K562 (cell line): ENCODE measurements at regions not wholly inside any gene's neighbourhood (a gene's known extent, or its start where the extent isn't known, plus 50 kb on each side); places are given as distances from the start of the nearest gene placed in this dataset.

Experiments used
- ATAC-seq: fragments of 200-7000 bp; cut with Tn5 transposase; 3 replicates; pipeline ENCODE4 v1.9.1; 2020; ENCODE audit warnings: moderate library complexity
- BruUV-seq: library from RNA; stranded (reverse); fragments of 400-500 nt; replicated peaks from 2 replicates; lab custom pipeline; 2021; lab: Mats Ljungman, UMichigan
- CTCF ChIA-PET: fragments of 300-600 bp; formaldehyde crosslinking; extraction: SDS; loops from one replicate; lab custom pipeline; 2021; ENCODE audit warnings: low intra/inter-chr PET ratio; lab: Yijun Ruan, JAX
- POLR2A ChIA-PET: fragments of 300-600, 350-650 bp; sonication (Branson Sonifier 250); formaldehyde crosslinking; extraction: SDS; loops from one replicate; lab custom pipeline; 2021; ENCODE audit warnings: antibody characterized with exemption, inconsistent platforms; lab: Yijun Ruan, JAX
- DNase-seq, 4 experiments: peaks; one replicate each; pipeline versions ENCODE4 v3.0.0 to v3.0.0-alpha.2; 2011 to 2018; ENCODE audit warnings: low spot score in 3 of 4, mixed read lengths in 3 of 4; ENCODE audit errors: extremely low read depth in 1 of 4
- FAIRE-seq: peaks from 2 replicates; lab custom pipeline; 2011; peaks lifted over from hg19 to GRCh38; lab: Jason Lieb, UNC
- H2AFZ ChIP-seq: 2 replicates; pipeline ENCODE4 v1.6.0; 2011; ENCODE audit warnings: low read depth, low read length, control low read depth, inconsistent platforms
- H3K27ac ChIP-seq: fragments of 200-600 bp; 3 replicates; pipeline ENCODE4 v1.8.0; 2011; ENCODE audit warnings: low read depth, mild to moderate bottlenecking, control low read depth, inconsistent platforms, low read length, moderate library complexity, mixed read lengths; ENCODE audit errors: extremely low read depth
- H3K27me3 ChIP-seq, 2 experiments: fragments of 300-600 bp in 1 of 2; 2 replicates in 1 of 2; 3 replicates in 1 of 2; pipeline versions ENCODE4 v1.6.0 to v1.8.0; 2011; ENCODE audit warnings: inconsistent platforms in 2 of 2, low read length in 2 of 2, mild to moderate bottlenecking in 1 of 2, mixed read lengths in 1 of 2, moderate library complexity in 1 of 2; ENCODE audit not compliant: control insufficient read depth in 2 of 2, insufficient read depth in 2 of 2
- H3K36me3 ChIP-seq: fragments of 300-600 bp; 3 replicates; pipeline ENCODE4 v1.8.0; 2011; ENCODE audit warnings: mild to moderate bottlenecking, low read length, inconsistent platforms; ENCODE audit not compliant: control insufficient read depth, insufficient read depth
- H3K4me1 ChIP-seq, 2 experiments: fragments of 200-600 bp in 1 of 2; replicated peaks in 1 of 2; 2 replicates in 1 of 2; 3 replicates in 1 of 2; pipeline versions ENCODE4 v1.5.1 to v1.8.0; 2011; ENCODE audit warnings: inconsistent platforms in 2 of 2, low read length in 2 of 2, mild to moderate bottlenecking in 1 of 2, mixed read lengths in 1 of 2, moderate library complexity in 1 of 2; ENCODE audit not compliant: control insufficient read depth in 2 of 2, insufficient read depth in 2 of 2
- H3K4me2 ChIP-seq: 2 replicates; pipeline ENCODE4 v1.6.1; 2011; ENCODE audit warnings: low read length, control low read depth, inconsistent platforms, mixed read lengths; ENCODE audit not compliant: insufficient read depth
- H3K4me3 ChIP-seq: fragments of 200-600 bp; sonication (generic), shearing (Covaris generic); 2 replicates; pipeline ENCODE4 v1.5.1; 2016; ENCODE audit warnings: control low read depth, inconsistent platforms
- H3K79me2 ChIP-seq: fragments of 200-600 bp; 3 replicates; pipeline ENCODE4 v1.8.0; 2011; ENCODE audit warnings: low read length, inconsistent platforms; ENCODE audit not compliant: control insufficient read depth, insufficient read depth
- H3K9ac ChIP-seq, 2 experiments: 2 replicates each; pipeline versions ENCODE4 v1.6.0 to v1.6.1; 2011; ENCODE audit warnings: low read depth in 2 of 2, low read length in 2 of 2, control low read depth in 1 of 2, inconsistent platforms in 1 of 2, mild to moderate bottlenecking in 1 of 2, mixed read lengths in 1 of 2; ENCODE audit not compliant: insufficient read depth in 1 of 2
- H3K9me1 ChIP-seq: one replicate; pipeline ENCODE4 v1.6.0; 2011; ENCODE audit warnings: inconsistent platforms, mild to moderate bottlenecking, low read length, moderate library complexity; ENCODE audit not compliant: control insufficient read depth, insufficient read depth
- H3K9me3 ChIP-seq: replicated peaks from 2 replicates; pipeline ENCODE4 v1.5.1; 2011; ENCODE audit warnings: low read depth, low read length, inconsistent platforms; ENCODE audit not compliant: control insufficient read depth, insufficient read depth
- H4K20me1 ChIP-seq: replicated peaks from 2 replicates; pipeline ENCODE4 v1.6.1; 2011; ENCODE audit warnings: low read length, inconsistent platforms, mixed read lengths; ENCODE audit not compliant: control insufficient read depth, insufficient read depth
- FOXA3 ChIP-seq, 2 experiments: fragments of 450-650 bp in 1 of 2; sonication (generic) in 1 of 2; formaldehyde crosslinking; IDR thresholded peaks in 1 of 2; conservative IDR thresholded peaks in 1 of 2; 2 replicates each; pipeline versions ENCODE4 v1.4.0 to v1.8.0; 2020 to 2022; ENCODE audit warnings: mild to moderate bottlenecking in 2 of 2, missing genetic modification reagents in 1 of 2
- HNRNPL ChIP-seq: fragments of 200-400 bp; formaldehyde crosslinking; IDR thresholded peaks from 2 replicates; pipeline ENCODE4 v1.6.1; 2017; ENCODE audit warnings: low read depth, mild to moderate bottlenecking, low read length
- PCBP1 ChIP-seq: fragments of 200-400 bp; formaldehyde crosslinking; IDR thresholded peaks from 2 replicates; pipeline ENCODE4 v1.6.1; 2018; ENCODE audit warnings: mild to moderate bottlenecking, low read depth, low read length; ENCODE audit not compliant: poor library complexity, severe bottlenecking
- TBP ChIP-seq: optimal IDR thresholded peaks from 2 replicates; pipeline ENCODE3; 2011; ENCODE audit warnings: low read depth, low read length, improper control_type of control experiment
- WGBS: fragments of 100-300 bp; shearing (Covaris generic); methylation state at CpG from one replicate; pipeline ENCODE4 v1.1.6; 2016; ENCODE audit warnings: low coverage, mixed read lengths; ENCODE audit not compliant: insufficient coverage; ENCODE audit errors: missing lambda C conversion rate; 5-methylcytosine and 5-hydroxymethylcytosine counted together
- in situ Hi-C: fragments of 300-500 bp; cut with MboI; formaldehyde crosslinking; loops from 4 replicates; pipeline ENCODE4 v1.15.0; 2018; ENCODE audit warnings: inconsistent platforms, mixed read lengths
- intact Hi-C: fragments of 100-400 bp; cut with micrococcal nuclease; formaldehyde crosslinking; loops from 2 replicates; pipeline ENCODE4 v1.14.2; 2022
- TF ChIP-seq, protein P1 (sequence below), 2 experiments: IDR thresholded peaks; 2 replicates each; pipeline ENCODE4 v1.6.1; 2011; ENCODE audit warnings: borderline replicate concordance in 1 of 2, control low read depth in 1 of 2, low read depth in 1 of 2, low read length in 1 of 2, mild to moderate bottlenecking in 1 of 2, mixed read lengths in 1 of 2, moderate library complexity in 1 of 2; ENCODE audit not compliant: insufficient read depth in 1 of 2, insufficient read length in 1 of 2, poor library complexity in 1 of 2, severe bottlenecking in 1 of 2; ENCODE audit errors: extremely low read depth in 1 of 2
- TF ChIP-seq, protein P2 (sequence below): fragments of 250-450 bp; sonication (Bioruptor Pico); IDR thresholded peaks from 2 replicates; pipeline ENCODE4 v1.5.1; 2021; ENCODE audit warnings: mild to moderate bottlenecking
- TF ChIP-seq, protein P3 (sequence below): fragments of 250-450 bp; sonication (Bioruptor Pico); IDR thresholded peaks from 2 replicates; pipeline ENCODE4 v1.5.0; 2021; ENCODE audit warnings: mild to moderate bottlenecking, moderate library complexity

DNA sequence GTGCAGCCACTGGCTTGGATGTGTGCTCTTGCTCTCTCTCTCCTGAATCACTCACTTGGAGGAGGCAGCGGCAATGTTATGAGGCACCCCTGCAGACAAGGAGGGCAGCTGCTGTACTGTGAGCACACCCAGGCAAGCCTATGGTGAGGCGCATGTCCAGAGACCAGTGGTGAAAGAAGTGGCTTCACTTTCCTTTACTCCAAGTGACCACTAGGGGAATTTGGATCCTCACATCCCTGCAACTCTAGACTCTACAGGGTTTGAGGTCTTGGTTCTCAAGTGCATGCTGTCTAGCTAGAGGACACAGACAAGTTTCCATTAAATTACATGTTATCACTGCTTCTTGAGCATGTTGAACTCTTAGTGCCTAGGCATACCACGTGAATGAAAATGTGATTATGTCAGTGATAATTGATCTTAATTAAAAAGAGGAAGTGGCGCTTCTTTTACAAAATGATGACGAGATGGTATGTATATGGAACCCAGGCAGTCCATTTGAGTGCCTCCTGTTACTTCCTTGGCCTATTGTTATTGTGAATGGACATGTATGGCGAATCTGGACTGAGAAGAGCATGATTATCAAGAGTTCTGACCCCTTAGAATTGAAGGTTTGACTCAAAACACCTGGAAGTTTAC is 181.0 kb upstream of the CDH2 start (continued):
- no peak for TF ChIP-seq TBP

DNA sequence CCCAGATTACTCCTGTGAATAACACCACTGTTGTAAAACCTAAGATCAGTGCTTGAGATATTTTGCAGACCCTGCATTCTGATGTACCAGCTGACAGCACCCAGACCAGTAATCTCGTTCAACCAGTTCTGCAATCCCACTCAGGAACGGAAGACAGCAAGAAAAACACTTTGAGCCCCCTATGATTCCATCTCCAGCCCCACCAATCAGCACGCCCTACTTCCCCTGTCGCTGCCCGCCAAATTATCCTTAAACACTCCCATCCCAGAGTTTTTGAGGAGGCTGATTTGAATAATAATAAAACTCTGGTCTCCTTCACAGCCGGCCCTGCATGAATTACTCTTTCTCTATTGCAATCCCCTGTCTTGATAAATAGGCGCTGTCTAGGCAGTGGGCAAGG is 173.9 kb upstream of the CDH2 start:
- H3K4me3 ChIP-seq: no peak overlapping the region
- no peak overlapping the region for H3K27ac ChIP-seq
- no peaks in the 10 kb centered on the region for H3K9me3 ChIP-seq
- under 1% methylated on average over 7 of the region's 7 CpGs for WGBS
- POLR2A ChIA-PET: no interaction called here
- CTCF ChIA-PET: no interaction called here
- no peak overlapping the region for H3K4me2 ChIP-seq
- H3K9me1 ChIP-seq: no peaks in the 10 kb centered on the region
- no peaks in the 10 kb centered on the region for H3K4me1 ChIP-seq
- TF ChIP-seq, protein P1, sequence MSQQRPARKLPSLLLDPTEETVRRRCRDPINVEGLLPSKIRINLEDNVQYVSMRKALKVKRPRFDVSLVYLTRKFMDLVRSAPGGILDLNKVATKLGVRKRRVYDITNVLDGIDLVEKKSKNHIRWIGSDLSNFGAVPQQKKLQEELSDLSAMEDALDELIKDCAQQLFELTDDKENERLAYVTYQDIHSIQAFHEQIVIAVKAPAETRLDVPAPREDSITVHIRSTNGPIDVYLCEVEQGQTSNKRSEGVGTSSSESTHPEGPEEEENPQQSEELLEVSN (IDR thresholded peaks at IDR 0.05; ENCODE audit: borderline replicate concordance in 1 of 2, extremely low read depth in 1 of 2, insufficient read depth in 1 of 2, insufficient read length in 1 of 2, low read depth in 1 of 2, low read length in 1 of 2, poor library complexity in 1 of 2, severe bottlenecking in 1 of 2): no peak
- TF ChIP-seq, protein P2, sequence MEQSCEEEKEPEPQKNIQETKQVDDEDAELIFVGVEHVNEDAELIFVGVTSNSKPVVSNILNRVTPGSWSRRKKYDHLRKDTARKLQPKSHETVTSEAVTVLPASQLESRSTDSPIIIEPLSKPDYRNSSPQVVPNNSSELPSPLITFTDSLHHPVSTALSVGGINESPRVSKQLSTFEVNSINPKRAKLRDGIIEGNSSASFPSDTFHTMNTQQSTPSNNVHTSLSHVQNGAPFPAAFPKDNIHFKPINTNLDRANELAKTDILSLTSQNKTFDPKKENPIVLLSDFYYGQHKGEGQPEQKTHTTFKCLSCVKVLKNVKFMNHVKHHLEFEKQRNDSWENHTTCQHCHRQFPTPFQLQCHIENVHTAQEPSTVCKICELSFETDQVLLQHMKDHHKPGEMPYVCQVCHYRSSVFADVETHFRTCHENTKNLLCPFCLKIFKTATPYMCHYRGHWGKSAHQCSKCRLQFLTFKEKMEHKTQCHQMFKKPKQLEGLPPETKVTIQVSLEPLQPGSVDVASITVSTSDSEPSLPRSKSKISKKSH (CRISPR knock-in tag): no peak
- TF ChIP-seq PCBP1 (no peak), HNRNPL (no peak), FOXA3 (CRISPR knock-in tag; conservative IDR thresholded peaks at IDR 0.05 in 1 of 2, IDR thresholded peaks at IDR 0.05 in 1 of 2) (no peak)
- TF ChIP-seq, protein P3, sequence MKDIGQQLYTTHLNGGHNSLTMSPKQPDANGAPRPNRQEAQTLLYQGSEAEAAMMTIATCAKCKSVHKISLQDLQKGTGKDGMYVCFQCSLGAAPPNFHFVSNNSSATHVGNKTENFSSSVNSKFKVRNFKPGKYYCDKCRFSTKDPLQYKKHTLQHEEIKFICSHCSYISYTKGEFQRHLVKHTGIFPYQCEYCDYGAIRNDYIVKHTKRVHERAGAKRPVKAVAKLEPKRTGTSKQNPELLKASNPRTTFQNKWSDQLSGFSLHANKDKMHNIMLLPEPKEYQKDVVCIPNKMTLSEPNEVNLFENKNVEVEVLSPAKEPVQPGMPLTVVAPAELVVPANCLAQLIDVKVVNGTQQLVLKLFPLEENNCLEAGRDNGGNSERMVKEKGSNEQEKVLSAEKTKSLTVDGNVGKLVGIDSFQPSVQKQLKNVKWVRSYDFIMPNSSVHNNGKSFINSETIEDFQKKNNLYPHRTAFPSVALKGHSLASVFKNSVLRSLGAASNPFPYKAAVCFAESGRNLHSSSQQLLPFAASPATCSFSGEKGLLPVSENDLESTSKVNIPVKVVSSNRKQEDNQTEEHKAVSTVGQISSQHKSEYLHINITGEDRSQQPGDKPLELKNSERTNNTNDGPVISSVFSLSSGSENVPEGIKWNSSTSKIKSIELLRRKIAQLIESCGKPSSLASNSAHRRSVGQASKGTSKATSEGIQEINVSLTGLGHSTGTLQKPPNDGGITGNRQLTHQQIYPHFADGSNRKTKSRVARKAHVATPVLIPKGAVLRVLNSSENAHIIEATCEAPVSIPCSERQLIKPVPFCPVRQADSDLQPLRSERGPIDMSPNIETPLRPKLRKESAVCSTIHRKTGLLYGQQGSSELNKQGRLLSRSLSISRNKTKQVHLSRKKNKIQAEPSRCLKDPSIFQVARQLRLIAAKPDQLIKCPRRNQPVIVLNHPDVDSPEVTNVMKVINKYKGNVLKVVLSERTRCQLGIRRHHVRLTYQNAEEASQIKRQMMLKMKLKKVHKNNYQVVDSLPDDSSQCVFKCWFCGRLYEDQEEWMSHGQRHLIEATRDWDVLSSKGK (CRISPR knock-in tag): no peak
- no peak overlapping the region for H3K9ac ChIP-seq
- H3K79me2 ChIP-seq: no peaks in the 10 kb centered on the region
- no peaks in the 10 kb centered on the region for H3K27me3 ChIP-seq
- BruUV-seq: no TSS peak
- in situ Hi-C loops (no loop called here), intact Hi-C loops (no loop called here)
- DNase-seq (no peak), ATAC-seq (no peak), FAIRE-seq (no peak)
- H2AFZ ChIP-seq: no peak overlapping the region
- no peaks in the 10 kb centered on the region for H4K20me1 ChIP-seq
- H3K36me3 ChIP-seq: no peaks in the 10 kb centered on the region
